GM10266 (cell line): ENCODE measurements at regions not wholly inside any gene's neighbourhood (a gene's known extent, or its start where the extent isn't known, plus 50 kb on each side); places are given as distances from the start of the nearest gene placed in this dataset.

Source experiments
- DNase-seq: peaks from one replicate; pipeline ENCODE4 v3.0.0; 2012; ENCODE audit errors: extremely low spot score
- TF ChIP-seq, protein P1 (sequence below): IDR thresholded peaks from 2 replicates; pipeline ENCODE4 v1.5.1; 2012; ENCODE audit warnings: mild to moderate bottlenecking, low read depth; ENCODE audit not compliant: control insufficient read depth, insufficient read depth; ENCODE audit errors: missing control alignments

DNA sequence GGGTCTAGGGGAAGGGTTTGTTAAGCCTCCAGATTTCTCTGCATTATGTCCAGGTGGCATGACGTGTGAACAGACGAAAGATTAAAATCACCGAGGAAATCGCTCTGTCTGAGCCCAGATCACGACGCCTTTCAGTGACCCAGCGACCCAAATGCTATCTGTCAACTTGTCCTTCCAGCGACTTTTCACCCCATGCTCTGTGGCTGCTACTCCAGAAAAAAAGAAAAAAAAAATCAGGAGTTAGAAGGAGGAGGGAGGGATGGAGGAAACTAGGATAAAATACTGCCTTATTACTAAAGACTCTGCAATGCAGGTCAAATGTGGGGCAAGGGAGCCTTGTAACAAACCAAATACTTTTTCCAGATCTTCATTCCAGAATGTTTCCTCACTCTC, 352.0 kb downstream of the NUF2 start:
- no peak for DNase-seq
- TF ChIP-seq, protein P1, sequence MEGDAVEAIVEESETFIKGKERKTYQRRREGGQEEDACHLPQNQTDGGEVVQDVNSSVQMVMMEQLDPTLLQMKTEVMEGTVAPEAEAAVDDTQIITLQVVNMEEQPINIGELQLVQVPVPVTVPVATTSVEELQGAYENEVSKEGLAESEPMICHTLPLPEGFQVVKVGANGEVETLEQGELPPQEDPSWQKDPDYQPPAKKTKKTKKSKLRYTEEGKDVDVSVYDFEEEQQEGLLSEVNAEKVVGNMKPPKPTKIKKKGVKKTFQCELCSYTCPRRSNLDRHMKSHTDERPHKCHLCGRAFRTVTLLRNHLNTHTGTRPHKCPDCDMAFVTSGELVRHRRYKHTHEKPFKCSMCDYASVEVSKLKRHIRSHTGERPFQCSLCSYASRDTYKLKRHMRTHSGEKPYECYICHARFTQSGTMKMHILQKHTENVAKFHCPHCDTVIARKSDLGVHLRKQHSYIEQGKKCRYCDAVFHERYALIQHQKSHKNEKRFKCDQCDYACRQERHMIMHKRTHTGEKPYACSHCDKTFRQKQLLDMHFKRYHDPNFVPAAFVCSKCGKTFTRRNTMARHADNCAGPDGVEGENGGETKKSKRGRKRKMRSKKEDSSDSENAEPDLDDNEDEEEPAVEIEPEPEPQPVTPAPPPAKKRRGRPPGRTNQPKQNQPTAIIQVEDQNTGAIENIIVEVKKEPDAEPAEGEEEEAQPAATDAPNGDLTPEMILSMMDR, result no peak

DNA sequence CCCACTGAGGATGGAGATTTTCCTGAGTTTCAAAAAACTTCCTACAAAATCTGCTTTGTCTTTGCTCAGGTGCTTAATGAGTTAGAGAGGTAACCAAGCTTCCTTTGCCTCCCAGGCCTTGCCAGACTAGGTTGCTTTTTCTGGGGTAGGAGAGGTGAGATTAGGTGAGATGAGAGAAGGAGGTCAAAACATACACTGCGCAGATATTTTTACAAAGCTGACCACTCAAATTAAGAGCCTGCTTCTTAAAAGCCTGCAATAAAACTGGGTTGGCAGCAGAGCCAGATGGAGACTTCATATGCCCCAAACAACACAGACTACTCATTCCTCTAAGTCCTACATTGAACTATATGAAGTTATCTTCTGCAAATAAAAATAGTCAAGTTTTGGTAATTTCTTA, 352.5 kb downstream of the NUF2 start:
- DNase-seq, result no peak

DNA sequence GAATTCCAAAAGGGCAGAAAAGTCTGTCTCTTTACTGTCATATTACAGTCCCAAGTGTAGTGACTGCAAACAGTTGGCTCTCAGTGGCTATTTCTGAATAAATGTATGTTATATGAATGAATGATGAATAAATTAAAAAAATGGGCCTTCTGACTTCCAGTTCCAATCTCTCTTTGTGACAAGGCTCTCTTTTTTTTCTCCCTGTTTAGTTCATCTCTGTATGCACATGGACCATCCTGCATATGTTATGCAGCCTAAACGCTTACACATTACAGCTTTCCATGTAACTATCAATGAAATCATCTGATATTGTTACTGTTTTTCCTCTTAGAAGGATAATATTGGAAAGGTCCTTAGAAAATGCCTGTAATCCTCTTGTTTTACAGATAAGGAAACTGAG, 363.0 kb downstream of the NUF2 start:
- TF ChIP-seq, protein P1, result no peak
- DNase-seq, result no peak

More for the DNA sequence above, 352.5 kb downstream of the NUF2 start:
- TF ChIP-seq, protein P1, result no peak

DNA sequence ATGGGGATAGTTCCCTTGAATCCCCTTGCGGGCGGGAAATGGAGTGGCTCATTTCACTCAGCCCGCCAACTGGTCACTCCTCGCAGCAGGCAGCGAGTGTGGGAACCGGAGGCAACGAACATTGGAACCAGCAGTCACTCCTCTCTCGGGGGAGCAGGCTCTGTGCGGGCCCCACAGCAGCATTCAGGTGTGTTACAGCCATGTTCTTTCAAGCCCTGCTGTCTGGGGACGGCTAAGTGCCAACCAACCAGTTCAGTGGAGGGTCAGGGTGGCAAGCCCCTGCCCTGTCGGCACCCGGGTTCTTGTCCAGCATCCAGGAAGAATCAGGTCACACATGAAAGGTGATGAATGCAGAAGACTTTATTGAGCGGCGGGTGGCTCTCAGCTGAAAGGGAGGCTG, 370.5 kb downstream of the NUF2 start:
- DNase-seq, result no peak
- TF ChIP-seq, protein P1, result no peak

DNA sequence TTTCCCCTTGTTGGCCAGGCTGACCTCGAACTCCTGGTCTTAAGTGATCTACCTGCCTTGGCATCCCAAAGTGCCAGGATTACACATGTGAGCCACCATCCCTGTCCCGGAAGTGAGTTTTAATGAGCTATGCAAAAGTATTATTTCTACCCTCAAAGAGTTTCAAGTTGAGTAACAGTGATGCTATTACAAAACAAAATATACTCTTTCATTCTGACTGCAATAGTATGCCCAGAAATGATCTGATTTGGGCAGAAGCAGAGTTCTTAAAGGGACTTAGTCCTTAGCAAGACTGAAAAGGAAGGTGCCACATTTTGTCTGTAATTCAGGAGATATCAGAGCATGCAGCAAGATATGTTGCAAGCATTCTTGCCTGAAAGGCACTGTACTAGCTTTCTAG, 375.4 kb downstream of the NUF2 start:
- TF ChIP-seq, protein P1, result no peak
- no peak for DNase-seq

DNA sequence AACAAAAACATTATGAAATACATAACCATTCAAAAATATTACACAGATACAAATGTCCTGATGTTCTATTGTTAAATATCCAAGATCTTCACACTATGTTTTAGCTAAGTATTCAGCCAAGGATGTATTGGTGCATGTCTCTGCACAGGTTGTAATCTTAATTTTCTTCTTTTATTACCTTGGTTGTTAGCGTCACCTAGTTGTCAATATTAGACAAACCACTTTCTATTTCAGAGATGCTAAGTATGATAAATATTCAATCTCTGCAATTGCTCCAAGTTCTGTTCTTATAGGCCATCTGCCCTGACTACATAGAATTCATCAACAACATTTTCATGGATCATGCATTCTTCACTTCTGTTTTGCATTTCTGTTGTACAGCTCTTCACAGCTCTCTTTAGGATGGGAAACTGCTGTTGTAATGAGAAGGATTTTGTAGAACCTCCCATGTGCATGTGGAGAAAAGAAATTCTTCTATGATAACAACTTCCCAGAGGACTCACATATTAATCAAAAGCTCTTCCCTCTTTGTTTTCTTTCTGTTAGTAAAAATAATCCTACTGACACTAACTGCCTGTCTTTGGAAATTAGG, 380.1 kb downstream of the NUF2 start:
- no peak for DNase-seq
- TF ChIP-seq, protein P1, result peak; percentile 8

DNA sequence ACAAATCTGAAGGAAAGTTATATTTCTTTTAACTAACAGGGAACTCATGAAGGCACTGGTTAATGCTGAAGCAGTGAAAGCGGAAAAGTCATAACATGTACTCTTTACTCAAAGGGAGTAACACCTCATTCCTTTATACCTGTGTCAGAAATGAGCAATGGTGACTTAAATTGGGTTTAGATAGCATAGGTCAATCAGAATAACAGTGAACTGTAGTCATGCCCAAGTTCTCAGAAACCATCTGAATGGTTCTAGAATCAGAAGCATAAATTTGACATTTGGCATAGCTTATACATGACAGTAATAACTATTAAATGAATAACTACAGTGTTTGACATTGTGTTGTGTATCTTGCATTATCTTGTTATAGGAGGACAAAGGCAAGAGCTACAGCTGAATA, 382.0 kb downstream of the NUF2 start:
- no peak for DNase-seq
- TF ChIP-seq, protein P1, result no peak
